ENCODE measurements at regions not wholly inside any gene's neighbourhood (a gene's known extent, or its start where the extent isn't known, plus 50 kb on each side); places are given as distances from the start of the nearest gene placed in this dataset.

DNA sequence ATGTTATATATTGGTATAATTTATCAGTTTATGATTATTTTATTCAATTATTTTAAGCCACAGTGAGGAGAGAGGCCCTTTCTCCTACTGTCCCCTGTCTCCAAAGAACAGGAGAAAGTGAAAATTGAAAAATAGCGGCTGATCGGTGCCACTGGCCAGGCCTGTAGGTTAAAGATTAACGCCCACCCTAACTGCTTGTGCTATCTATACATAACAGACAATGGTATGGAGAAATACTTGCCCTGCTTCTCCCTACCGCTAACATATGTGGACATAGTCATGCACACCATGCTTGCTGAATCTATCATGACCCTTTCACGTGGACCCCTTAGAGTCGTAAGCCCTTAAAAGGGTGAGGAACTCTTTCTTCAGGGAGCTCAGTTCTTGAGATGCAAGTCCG lies 67.5 kb downstream of the EIF1AY start:
- WGBS, 2 experiments (ENCODE audit: extremely low coverage in 1 of 2, insufficient coverage in 1 of 2, insufficient read length in 1 of 2, insufficient replicate concordance in 2 of 2, low coverage in 1 of 2, low lambda C conversion rate in 2 of 2, missing lambda C conversion rate in 1 of 2): 81% methylated on average over 5 of the region's 7 CpGs; no CpG with 5 or more reads in 1 of the 2 experiments
- Histone ChIP-seq H3K4me1 (replicated peaks in 1 of 4; ENCODE audit: control insufficient read depth in 3 of 4, insufficient read depth in 4 of 4, low read length in 3 of 4) (no peaks in the 10 kb centered on the region), H2BK20ac (ENCODE audit: low read length) (no peak overlapping the region), H4K20me1 (replicated peaks in 1 of 2; ENCODE audit: control insufficient read depth in 1 of 2, insufficient read depth in 2 of 2, low read length in 2 of 2) (no peaks in the 10 kb centered on the region), H3K27ac (ENCODE audit: low read depth, low read length) (no peak overlapping the region), H3K23ac (ENCODE audit: insufficient read length) (no peak overlapping the region), H3K4me2 (ENCODE audit: insufficient read depth in 1 of 2, low read depth in 2 of 2, low read length in 2 of 2) (no peak overlapping the region), H3K36me3 (ENCODE audit: control insufficient read depth in 2 of 4, insufficient read depth in 4 of 4, low read length in 3 of 4) (no peaks in the 10 kb centered on the region), H4K8ac (ENCODE audit: extremely low read depth, insufficient read depth, low read length) (no peak overlapping the region), H2BK120ac (replicated peaks; ENCODE audit: low read depth, low read length) (no peak overlapping the region), H3K23me2 (ENCODE audit: low read depth, low read length) (no peaks in the 10 kb centered on the region), H2AK5ac (ENCODE audit: low read depth, low read length) (no peak overlapping the region), H3K4ac (replicated peaks; ENCODE audit: insufficient read length, low read depth, low read length) (no peak overlapping the region), H3K79me2 (ENCODE audit: control insufficient read depth in 1 of 2, insufficient read depth in 2 of 2, low read length in 2 of 2) (no peaks in the 10 kb centered on the region), H2AFZ (ENCODE audit: low read length) (no peak overlapping the region), H2BK15ac (ENCODE audit: low read length) (no peak overlapping the region), H3K9ac (replicated peaks in 1 of 4; ENCODE audit: extremely low read depth in 1 of 4, low read depth in 3 of 4, low read length in 3 of 4) (no peak overlapping the region), H3K56ac (replicated peaks; ENCODE audit: insufficient read length, low read depth, low read length) (no peak overlapping the region), H4K5ac (ENCODE audit: insufficient read length, low read depth, low read length) (no peak overlapping the region), H3K14ac (ENCODE audit: insufficient read length) (no peak overlapping the region), H3K79me1 (ENCODE audit: low read depth, low read length) (no peaks in the 10 kb centered on the region), H3K27me3 (replicated peaks in 1 of 4; ENCODE audit: control insufficient read depth in 3 of 4, extremely low read depth in 1 of 4, insufficient read depth in 3 of 4, low read length in 3 of 4) (no peaks in the 10 kb centered on the region), H2BK12ac (ENCODE audit: low read depth, low read length) (no peak overlapping the region), H3K9me3 (ENCODE audit: insufficient read depth in 2 of 2, low read depth in 1 of 2, low read length in 1 of 2) (peaks cover 4 to 44% of the 10 kb centered on the region in 2 experiments; a peak in 3 of 4 replicates), H3K18ac (ENCODE audit: extremely low read depth, low read length) (no peak overlapping the region), H3K4me3 (ENCODE audit: extremely low read depth in 1 of 4, insufficient read depth in 2 of 4, low read depth in 3 of 4, low read length in 4 of 4) (no peak overlapping the region), H4K91ac (replicated peaks; ENCODE audit: insufficient read length, low read length) (no peak overlapping the region), H2BK5ac (ENCODE audit: low read depth, low read length) (no peak overlapping the region)
- CTCF ChIA-PET (ENCODE audit: partially characterized antibody): no interaction called here
- POLR2A ChIA-PET (ENCODE audit: partially characterized antibody): no interaction called here
- no peak for DNase-seq (ENCODE audit: low read depth in 1 of 2, low spot score in 2 of 2)
- no peak for TF ChIP-seq NRF1 (IDR thresholded peaks at IDR 0.05; ENCODE audit: low read depth, low read length)
- no peak for TF ChIP-seq ATF2 (IDR thresholded peaks at IDR 0.05; ENCODE audit: low read length)
- TF ChIP-seq KDM1A (IDR thresholded peaks at IDR 0.05; ENCODE audit: borderline replicate concordance, low read length): no peak
- FAIRE-seq: no peak
